ENCODE measurements at regions not wholly inside any gene's neighbourhood (a gene's known extent, or its start where the extent isn't known, plus 50 kb on each side); places are given as distances from the start of the nearest gene placed in this dataset.

DNA sequence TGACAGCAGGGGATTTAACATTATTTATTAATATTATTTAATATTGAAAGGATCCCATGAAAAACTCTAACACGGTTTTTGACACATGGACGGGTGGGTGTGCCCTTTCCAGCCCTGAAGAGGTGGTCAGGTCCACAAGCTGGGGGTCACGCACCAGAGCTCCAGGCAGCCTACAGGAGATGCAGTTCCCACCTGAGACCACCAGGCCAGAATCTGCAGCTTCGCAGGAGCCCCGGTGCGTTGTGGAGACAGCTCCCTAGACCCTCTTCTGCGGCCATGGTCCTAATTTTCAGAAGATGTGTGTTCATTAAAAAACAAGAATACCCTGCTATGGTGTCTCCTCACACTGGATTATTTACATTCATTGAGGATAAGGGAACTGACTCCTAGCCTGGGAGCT, 331.1 kb downstream of the C16orf95 start:
- DNase-seq = no peak

DNA sequence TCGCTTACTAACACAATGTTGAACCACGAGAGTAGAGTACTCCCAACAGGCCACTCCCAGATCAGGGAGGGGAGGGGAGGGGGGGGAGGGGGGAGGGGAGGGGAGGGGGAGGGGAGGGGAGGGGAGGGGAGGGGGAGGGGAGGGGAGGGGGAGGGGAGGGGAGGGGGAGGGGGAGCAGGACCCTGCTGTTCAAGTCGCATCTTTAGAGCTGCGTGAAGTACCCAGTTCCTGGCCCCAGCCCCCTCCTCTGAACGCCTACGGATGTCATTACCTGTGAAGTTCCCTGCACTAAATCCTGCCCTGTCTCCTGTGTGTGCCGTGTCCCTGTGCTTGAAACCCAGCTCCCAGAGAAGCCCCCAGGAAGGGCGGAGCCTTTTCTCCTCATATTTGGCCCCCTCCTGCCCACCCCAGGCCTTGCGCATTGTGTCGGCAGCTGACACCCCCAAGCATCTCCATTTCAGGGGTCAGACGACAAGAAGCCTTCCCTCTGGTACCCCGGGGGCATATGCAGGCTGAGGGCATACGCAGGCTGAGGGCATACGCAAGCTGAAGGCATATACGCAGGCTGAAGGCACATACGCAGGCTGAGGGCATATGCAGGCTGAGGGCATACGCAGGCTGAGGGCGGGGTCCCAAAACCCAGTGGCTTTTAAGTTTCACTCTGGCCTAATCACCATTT, 330.2 kb downstream of the C16orf95 start:
- DNase-seq = no peak

DNA sequence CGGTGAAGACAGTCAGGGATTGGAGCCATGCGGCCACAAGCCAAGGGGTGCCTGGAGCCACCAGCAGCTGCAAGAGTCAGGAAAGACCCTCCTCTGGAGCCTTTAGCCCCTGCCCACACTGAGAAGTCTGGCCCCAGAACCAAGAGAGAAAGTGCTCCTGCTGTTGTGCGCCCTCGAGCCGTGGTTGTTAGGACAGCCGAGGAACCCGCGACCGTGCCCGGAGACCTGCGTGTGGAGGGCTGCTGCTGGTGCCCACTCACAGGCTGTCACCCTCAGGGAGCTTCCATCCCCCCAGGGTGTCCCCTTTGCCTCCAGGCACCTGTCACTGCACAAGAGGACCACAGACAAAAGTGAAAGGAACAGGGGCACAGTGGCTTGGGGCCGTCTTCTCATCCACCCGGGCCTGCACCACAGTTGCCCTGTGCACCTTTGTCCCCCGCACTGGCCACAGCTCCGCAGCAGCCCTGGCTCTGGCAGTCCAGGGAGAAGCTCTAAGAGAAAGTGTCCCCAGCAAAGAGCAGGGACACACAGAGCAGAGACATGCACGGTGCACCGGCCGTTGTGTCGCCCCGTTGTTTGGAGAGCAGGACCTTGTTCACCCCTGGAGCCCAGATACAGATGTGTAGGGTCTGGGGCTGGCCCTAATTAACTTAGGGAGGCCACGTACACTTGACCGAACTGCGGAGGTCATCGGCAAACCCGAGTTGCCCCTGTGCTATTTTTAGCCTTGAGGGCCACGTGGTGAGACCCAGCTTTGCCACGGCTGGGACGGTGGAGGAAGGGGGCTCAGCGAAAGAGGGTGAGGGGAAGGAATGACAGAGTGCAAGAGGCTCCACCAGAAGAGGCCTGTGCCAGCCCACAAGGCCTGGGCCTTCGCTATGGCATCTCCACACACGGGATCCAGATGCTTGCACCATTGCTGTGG, 329.2 kb downstream of the C16orf95 start:
- DNase-seq = no peak

DNA sequence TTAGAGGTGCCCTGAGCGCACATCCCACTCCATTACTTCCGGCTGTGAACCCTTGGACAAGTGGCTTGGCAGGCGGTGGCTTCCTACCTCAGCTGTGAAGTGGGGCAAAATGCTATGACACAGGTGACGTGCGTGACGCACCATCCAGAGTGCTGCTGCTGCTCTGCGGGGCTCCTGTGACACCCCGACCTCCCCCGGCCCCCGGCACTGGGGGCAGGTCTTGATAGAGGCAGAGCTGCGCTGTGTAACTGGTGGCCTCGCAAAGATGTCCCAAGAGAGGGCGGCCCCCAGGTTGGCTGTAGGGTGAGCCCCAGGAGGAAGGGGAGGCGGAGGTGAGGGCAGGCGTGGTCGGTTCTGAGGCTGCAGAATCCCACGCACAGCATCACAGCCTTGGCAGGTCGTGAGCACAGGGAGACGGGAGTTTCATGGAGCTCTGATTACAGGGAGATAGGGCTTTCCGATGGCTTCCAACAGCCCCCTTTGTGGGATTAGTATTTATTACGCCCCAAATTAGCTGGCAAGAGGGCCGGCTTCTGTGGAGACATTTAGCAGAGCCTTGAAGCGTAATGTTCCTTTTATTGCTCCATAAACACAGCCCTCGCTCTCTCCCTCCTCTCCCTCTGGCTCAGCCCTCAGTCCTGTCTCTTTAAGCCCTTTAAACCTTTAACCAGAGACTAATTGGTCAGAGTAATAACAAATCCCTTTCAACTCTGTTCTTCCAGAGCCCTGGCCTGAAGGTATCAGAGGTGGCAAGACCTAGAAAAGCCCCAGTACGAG, 328.1 kb downstream of the C16orf95 start:
- no peak for DNase-seq

DNA sequence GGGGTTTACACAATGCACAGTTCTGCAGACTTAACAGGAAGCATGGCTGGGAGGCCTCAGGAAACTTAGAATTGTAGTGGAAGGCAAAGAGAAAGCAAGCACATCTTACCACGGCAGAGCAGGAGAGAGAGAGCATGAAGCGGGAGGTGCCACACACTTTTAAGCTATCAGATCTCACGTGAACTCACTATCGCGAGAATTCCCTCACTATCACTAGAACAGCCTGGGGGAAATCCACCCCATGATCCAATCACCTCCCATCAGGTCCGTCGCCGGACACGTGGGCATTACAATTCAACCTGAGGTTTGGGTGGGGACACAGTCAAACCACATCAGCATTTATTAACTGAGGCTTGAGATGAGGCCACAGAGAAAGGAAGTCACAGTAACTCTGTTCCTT, 326.7 kb downstream of the C16orf95 start:
- no peak for DNase-seq

DNA sequence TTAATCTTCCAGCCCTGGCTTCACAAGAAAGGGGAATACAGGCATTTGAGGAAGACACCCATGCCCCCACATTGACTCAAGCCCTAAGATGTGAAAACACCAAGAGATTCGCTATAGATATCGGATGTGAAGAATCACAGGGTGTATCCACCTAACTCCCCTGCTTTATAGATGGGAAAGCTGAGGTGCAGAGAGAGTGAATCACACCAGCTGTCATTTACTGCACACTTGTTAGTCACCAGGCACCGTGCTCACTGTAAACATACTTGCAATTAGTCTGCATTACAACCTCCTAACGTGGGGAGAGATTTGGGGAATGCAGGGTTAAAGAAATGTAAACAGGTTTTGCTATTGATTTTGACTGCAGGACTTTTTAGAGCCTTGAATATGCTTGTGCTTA, 325.5 kb downstream of the C16orf95 start:
- no peak for DNase-seq

DNA sequence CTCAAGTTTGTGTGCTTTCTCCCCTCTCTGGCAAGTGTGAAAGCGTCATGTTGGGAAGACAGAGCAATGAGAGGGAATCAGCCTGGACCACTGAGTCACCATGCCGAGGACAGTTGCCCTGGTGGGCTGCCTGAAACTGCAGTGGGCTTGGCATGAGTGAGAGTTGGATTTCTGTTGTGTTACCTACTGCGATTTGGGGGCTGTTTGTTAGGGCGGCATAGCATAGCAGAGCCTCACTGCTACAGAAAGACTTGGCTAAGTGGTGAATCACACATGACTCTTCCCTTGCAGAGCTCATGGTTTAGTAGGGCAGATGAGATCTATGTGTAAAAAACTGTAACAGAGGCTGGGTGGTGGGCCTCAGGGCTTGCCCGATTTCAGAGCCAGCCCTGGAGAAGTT, 324.6 kb downstream of the C16orf95 start:
- DNase-seq = no peak

DNA sequence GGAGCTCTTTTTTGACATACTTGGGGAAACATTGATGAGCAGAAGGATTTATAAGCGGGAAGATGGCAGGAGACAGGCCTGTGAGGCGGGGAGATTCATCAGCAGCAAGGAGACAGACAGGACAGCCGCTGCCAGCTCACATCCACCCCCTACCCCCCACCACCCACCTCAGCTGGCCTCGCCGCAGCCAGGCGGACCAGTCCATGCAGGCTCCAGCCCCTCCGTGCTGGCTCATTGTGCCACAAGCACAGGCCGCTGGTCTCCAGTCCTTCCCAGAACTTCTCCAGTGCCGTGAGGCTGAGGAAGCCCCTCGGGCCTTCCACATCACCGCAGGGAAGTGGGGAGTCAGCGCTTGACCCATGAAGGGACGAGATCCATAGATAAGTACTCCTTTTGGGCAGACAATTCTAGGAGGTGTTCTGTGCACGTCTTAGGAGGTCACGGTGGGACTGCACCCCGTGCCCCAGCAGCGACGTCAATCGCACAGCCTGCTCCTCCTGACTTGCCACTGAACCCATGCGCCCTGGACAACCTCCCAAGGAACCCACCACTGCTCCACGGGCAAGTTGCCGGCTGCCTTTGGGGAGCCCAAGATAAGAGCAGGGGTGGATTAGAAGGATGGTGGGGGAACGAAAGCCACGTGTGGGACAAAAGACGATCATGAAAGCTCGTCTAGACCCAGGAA, 323.6 kb downstream of the C16orf95 start:
- no peak for DNase-seq

DNA sequence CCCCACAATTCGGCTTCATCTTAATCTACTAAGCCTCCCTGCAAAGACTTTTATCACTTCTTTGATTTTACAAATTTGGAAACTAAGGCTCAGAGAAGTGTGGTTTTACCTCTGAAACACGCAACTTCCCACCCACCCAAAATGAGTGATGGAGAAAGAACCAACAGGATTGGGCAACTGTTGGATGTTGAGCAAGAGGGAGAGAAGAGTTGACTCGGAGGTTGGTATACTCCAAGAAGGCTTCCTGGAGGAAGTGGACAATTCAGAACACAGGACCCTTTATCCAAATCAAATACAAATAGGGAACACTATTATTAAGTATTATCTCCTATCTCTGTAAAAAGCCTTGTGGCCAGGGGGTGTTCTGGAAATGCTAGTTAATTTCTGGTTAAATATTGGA, 323.0 kb downstream of the C16orf95 start:
- no peak for DNase-seq

DNA sequence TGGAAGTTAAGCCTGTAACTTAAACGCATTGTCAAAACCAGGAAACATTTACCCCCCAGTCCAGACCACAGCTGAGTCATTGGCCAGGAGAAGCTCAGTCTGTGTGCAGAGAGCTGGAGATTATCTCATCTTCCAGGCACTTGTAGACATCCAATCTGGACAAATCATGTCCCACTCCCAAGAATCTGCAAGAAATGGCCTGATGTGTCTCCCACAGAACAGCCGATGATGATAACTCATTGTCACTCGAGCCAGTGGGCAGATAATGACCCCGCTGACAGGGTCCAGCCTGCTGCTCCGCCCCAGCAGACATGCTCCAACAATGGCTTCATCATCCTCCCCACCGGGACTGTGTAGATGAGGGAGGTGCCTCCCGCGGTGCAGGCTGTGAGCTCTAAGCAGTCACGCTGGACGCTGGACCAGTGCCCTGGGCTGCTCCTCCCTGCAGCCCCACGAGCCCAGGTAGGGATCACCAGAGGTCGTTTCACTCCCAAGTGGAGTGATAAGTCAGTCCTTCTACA, 322.5 kb downstream of the C16orf95 start:
- no peak for DNase-seq

DNA sequence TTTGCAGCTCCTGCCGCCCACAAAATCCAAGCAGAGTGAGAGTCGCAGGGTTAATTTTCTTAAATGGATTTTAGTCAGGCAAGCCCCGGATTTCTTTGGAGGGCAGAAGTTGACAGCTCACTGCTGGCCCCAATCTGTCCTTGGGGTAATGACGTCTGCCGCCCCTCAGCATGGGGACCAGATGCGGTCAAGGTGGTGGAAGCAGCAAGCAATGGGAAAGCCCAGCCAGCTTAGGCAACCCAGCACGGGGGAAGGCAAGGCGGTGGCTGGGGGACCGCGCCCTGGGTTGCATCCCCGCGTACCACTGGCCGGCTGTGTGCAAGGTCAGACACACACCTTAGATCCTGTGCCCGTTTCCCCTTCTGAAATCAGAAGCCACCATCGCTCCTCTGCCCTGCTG, 321.7 kb downstream of the C16orf95 start:
- DNase-seq = no peak

DNA sequence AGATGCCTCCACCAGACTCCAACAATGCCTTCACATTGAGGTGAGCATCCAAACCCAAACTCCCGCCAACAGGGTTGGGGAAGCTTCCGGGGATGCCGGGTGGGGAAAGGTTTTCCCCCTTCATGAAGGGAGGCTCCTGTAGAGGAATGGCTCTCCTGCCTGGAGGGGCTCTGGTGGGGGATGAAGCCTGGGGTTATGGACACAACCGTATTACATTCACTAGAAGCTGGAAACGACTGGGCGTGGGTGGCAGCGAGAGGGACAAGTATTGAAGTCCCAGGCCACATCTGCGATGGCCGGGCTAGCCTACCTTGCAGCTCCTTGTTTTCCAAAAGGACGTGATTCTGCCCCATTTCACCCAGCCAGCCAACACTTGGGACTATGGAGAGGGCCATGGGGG, 321.1 kb downstream of the C16orf95 start:
- DNase-seq = no peak

DNA sequence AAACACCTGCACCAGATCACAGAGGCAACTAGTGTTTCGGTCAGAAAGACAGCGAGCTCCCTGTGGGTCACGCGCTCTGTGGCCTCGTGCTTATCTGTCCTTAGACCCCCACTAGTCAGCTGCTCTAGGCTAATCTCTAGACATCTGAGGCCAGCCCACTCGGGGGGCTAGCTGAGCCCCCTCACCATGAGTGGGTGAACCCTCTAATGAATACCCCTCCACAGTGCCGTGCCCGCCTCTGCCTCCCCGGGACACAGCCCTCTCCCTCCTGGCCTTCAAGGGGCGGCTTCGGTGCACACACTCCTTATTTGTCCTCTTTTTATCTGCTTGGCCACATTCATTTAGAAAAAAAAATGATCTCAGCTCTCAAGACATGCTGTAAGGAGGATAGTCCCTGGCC, 320.1 kb downstream of the C16orf95 start:
- DNase-seq = no peak

DNA sequence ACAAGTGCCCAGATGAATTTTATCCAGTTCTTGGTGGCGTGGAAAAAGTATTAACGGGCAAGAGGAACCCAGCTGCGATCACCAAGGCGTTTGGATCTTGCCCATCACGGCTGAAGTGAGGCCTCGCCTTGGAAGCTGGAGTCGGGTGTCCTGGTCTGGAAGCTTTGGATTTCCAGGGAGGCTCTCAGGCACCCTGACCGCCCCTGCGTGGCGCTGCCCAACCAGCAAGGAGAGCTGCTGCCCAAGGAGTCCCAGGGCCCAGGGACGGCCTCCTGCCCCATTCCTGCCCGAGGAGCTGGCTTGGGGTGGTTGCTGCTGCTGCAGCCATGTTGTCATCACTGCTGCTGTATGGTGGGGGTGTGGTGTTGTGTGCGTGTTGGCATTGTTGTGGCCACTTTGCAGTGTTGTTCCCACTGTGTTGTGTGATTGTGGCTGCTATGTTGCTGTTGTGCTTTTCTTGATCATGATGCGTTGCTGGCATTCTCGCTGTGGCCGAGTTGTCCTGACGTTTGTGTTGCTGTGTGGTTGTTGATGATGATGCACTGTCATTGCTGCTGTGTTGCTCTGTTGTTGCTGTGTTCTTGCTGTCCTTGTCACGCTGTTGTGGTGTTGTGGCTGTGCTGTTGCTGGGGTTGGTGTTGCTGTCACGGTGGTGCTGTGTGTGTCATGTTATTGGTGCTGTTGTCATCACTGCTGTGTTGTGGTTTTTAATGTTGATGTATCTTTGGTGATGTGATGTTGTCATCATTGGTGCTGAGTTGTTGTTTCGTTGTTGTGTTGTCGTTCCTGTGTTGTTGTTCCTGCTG, 318.8 kb downstream of the C16orf95 start:
- no peak for DNase-seq

DNA sequence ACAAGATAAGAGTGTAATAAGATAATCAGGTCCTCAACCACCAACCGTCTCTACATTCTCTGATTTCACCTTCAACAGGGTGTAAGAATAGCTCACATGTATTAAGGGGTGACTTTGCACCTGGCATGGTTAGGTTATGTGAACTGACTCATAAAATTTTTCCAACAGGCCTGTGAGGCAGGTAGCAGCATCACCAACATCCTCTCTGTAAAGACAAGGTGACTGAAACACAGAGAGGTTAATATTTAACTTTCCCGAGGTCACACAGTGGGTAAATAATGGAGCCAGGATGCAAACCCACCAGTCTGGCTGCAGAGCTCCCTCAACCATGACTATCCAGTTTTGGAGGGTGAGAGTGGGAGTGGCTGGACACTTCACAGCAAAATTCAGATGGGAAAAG, 317.2 kb downstream of the C16orf95 start:
- no peak for DNase-seq

DNA sequence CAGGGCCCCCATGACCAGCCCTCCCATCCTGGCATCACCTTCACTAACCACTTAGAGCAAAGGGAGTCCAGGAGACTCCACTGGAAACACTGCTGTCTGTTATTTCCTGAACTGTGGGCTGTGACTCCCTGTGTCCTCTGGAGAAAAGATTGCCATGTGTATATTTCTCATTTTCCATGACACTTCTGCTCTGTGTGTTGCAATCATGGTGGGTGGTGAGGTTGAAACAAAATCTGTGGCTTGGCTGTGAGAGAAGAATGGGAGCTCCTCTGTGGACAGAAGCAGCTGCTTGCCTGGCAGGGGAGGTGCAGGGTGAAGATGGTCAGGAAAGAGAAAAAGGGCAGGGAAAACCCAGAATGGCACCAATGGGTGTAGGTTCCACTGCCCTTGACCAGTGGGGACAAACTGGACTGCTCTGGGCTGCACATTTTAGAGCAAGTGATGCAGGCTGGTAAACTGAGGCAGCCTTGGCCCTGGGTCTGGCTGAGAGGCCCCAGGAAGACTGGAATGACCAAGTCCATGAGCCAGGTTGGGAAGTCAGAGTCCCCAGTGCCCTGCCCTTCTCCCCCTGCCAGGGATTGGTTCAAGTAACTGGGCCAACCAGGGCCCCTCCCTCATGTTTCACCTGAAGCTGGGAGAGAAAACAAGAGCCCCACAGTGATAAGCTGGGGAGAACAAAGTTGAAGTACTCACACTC, 314.3 kb downstream of the C16orf95 start:
- no peak for DNase-seq

DNA sequence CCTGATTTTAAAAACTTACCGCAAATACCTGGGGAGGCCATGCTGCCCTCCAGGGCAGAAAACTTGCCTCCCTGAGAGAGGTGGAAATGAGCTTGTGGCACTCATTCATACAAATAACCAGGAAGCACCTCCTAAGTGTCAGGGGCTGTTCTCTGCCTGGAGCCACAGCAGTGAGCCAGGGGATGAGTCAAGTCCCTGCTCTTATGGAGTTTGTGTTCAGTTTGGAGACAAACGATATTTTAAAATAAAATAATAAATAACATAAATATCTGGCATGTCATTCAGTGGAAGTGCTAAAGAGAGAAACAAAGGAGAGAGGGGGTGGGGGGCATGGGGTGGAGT, 313.8 kb downstream of the C16orf95 start:
- no peak for DNase-seq

DNA sequence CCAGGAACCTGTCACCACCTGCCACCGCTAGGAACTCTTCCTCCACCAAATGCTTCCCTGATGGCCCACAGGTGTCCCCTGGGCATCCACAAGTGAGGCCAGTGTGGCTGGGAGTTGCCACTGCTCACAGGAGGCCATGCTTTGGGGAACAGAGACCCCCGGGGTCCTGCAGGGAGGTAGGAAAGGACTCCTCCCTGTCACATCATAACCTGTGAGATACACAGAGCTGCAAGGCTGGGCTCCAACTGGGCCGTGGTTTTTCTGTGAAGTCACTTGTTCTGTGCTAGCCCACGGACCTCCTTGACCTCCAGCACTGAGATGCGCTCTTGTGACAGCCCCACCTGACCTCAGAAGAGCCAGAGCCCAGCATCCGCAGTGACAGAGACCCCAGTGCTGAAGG, 311.2 kb downstream of the C16orf95 start:
- no peak for DNase-seq

DNA sequence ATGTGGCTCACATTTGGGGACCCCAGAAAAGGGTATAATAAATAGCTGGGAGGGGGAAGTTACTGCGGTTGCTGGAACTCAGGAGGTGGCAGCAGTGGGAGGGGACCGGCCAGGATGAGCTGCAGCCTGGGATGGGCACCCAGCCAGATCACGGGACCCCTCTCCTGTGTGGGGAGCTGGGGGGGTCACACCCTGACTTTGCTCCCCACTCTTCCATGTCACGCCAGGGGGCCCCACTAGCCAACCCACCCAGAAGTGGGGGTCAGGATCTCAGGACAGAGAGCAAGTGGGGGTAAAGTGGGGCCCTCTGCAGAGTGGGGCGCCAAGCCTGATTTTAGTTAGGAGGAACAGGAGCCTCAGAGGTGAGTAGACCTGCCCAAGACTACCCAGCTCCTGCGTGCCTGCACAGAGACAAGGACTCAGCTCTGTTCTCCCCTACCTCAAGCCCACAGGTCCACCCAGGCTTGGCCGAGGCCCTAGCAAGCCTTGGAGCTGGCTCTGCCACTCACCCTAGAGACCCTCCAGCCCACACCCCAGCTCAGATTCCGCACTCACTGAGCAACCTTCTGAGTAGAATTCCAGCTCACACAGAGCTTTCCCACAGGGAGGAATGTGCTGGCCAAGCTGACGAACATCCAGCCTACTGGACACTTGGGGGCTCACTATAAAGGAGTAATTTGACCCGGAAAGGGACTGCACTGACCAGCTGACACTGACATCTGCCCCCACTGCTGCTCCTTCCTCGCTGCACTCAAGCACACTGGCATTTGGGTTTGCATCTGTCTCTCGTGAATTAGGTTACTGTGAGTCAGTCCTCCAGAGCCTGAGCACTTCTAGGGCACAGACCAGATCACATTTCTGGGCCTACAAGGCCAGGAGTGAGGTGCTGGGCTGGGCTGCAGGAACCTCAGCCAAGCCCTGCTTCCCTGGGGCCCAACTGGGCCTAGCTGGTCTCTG, 310.1 kb downstream of the C16orf95 start:
- DNase-seq = no peak

DNA sequence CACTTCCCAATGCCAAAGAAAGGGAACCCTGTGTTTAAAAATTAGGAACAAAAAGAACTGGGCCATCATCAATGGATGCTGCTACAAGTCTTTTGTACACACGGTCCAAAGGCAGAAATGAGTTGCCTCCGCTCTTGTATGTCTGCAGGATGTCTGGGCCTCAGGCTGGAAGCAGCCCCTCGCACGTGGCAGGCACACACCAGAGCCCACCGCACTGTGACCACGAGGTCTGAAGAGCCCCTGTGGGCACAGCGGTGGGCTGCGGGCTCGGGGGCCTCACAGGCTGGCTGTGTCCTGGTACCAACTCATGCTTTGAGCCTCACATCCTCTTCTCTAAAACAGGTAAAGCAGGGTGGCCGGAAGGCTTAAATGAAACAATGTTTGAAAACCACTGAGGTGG, 309.3 kb downstream of the C16orf95 start:
- DNase-seq = no peak
